ENCODE measurements at regions not wholly inside any gene's neighbourhood (a gene's known extent, or its start where the extent isn't known, plus 50 kb on each side); places are given as distances from the start of the nearest gene placed in this dataset.

DNA sequence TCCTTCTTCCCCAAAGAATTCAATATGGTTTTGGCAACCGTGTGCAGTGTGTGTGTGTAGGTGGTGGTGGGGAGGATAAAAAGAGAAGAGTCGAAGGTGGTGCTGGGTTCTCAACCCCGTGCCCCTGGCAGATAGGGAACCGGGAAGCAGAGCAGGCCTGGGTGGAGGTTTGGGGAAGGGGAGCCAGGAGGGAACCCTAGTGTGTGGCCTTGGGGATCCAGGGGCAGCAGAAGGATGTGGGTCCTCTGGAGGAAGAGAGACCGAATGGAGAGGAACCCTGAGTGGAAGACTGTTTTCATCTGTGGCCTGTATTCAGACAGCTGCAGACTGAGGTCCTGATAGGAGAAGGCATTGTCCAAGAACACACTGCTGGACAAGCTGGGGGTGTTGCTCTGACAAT lies 73.3 kb upstream of the B3GAT1 start:
- TF ChIP-seq PHF8 (conservative IDR thresholded peaks at IDR 0.05; ENCODE audit: low read depth, low read length) (no peak), RAD21 (IDR thresholded peaks at IDR 0.05 in 1 of 2, conservative IDR thresholded peaks at IDR 0.05 in 1 of 2; ENCODE audit: low read depth in 2 of 2, low read length in 2 of 2) (no peak), POLR2A (IDR thresholded peaks at IDR 0.05; ENCODE audit: control extremely low read depth in 1 of 2, low read depth in 2 of 2, low read length in 2 of 2) (no peak), TCF12 (IDR thresholded peaks at IDR 0.05; ENCODE audit: low read depth, low read length) (no peak), EP300 (IDR thresholded peaks at IDR 0.05; ENCODE audit: borderline replicate concordance in 1 of 2, low read depth in 2 of 2, low read length in 2 of 2) (no peak), FOSL1 (IDR thresholded peaks at IDR 0.05; ENCODE audit: insufficient read depth, low read depth, low read length) (no peak), CBX5 (IDR thresholded peaks at IDR 0.05; ENCODE audit: low read depth, low read length) (no peak), POLR2AphosphoS5 (IDR thresholded peaks at IDR 0.05; ENCODE audit: low read depth, low read length) (no peak), GABPA (IDR thresholded peaks at IDR 0.05; ENCODE audit: borderline replicate concordance, insufficient read depth, low read length) (no peak), RBBP5 (IDR thresholded peaks at IDR 0.05; ENCODE audit: borderline replicate concordance, low read depth, low read length) (no peak), TAF1 (IDR thresholded peaks at IDR 0.05; ENCODE audit: low read depth, low read length) (no peak), CEBPB (IDR thresholded peaks at IDR 0.05; ENCODE audit: low read depth, low read length) (no peak)
- TF ChIP-seq, protein P1, sequence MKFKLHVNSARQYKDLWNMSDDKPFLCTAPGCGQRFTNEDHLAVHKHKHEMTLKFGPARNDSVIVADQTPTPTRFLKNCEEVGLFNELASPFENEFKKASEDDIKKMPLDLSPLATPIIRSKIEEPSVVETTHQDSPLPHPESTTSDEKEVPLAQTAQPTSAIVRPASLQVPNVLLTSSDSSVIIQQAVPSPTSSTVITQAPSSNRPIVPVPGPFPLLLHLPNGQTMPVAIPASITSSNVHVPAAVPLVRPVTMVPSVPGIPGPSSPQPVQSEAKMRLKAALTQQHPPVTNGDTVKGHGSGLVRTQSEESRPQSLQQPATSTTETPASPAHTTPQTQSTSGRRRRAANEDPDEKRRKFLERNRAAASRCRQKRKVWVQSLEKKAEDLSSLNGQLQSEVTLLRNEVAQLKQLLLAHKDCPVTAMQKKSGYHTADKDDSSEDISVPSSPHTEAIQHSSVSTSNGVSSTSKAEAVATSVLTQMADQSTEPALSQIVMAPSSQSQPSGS (IDR thresholded peaks at IDR 0.05; ENCODE audit: low read length): no peak
- TF ChIP-seq, protein P2, sequence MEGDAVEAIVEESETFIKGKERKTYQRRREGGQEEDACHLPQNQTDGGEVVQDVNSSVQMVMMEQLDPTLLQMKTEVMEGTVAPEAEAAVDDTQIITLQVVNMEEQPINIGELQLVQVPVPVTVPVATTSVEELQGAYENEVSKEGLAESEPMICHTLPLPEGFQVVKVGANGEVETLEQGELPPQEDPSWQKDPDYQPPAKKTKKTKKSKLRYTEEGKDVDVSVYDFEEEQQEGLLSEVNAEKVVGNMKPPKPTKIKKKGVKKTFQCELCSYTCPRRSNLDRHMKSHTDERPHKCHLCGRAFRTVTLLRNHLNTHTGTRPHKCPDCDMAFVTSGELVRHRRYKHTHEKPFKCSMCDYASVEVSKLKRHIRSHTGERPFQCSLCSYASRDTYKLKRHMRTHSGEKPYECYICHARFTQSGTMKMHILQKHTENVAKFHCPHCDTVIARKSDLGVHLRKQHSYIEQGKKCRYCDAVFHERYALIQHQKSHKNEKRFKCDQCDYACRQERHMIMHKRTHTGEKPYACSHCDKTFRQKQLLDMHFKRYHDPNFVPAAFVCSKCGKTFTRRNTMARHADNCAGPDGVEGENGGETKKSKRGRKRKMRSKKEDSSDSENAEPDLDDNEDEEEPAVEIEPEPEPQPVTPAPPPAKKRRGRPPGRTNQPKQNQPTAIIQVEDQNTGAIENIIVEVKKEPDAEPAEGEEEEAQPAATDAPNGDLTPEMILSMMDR (IDR thresholded peaks at IDR 0.05; ENCODE audit: control extremely low read depth in 1 of 3, insufficient read depth in 1 of 3, low read depth in 1 of 3, low read length in 3 of 3): no peak
